IMR-90 (cell line): ENCODE measurements at regions not wholly inside any gene's neighbourhood (a gene's known extent, or its start where the extent isn't known, plus 50 kb on each side); places are given as distances from the start of the nearest gene placed in this dataset.

ENCODE experiments used
- ATAC-seq: fragments of 200-7000 bp; cut with Tn5 transposase; 2 replicates; pipeline ENCODE4 v1.9.1; 2020; ENCODE audit warnings: low read depth, mild to moderate bottlenecking, moderate library complexity
- BruUV-seq: library from RNA; stranded (reverse); fragments of 400-500 nt; replicated peaks from 2 replicates; lab custom pipeline; 2021; lab: Mats Ljungman, UMichigan
- CTCF ChIA-PET: fragments of 300-600 bp; formaldehyde crosslinking; extraction: SDS; loops from one replicate; lab custom pipeline; 2021; ENCODE audit warnings: antibody characterized with exemption; lab: Yijun Ruan, JAX
- POLR2A ChIA-PET: fragments of 300-600 bp; sonication (Branson Sonifier 250); formaldehyde crosslinking; loops from one replicate; lab custom pipeline; 2022; ENCODE audit warnings: antibody characterized with exemption; ENCODE audit not compliant: unreplicated experiment; lab: Charles Lee
- DNase-seq: peaks from one replicate; pipeline ENCODE4 v3.0.0; 2013
- H2AFZ ChIP-seq: replicated peaks from 2 replicates; pipeline ENCODE3; 2013; ENCODE audit warnings: low read length, mild to moderate bottlenecking; ENCODE audit not compliant: poor library complexity
- H2AK5ac ChIP-seq: 2 replicates; pipeline ENCODE4 v1.6.1; 2013; ENCODE audit warnings: low read depth, low read length, inconsistent platforms
- H2AK9ac ChIP-seq: replicated peaks from 2 replicates; pipeline ENCODE3; 2013; ENCODE audit warnings: mild to moderate bottlenecking, low read depth, low read length, moderate library complexity; ENCODE audit not compliant: poor library complexity
- H2BK120ac ChIP-seq: 2 replicates; pipeline ENCODE4 v1.6.1; 2013; ENCODE audit warnings: low read depth, low read length, inconsistent platforms
- H2BK15ac ChIP-seq: 3 replicates; pipeline ENCODE4 v1.6.1; 2013; ENCODE audit warnings: low read depth, low read length, inconsistent platforms
- H2BK20ac ChIP-seq: 2 replicates; pipeline ENCODE4 v1.6.1; 2013; ENCODE audit warnings: low read depth, mild to moderate bottlenecking, inconsistent platforms, low read length, moderate library complexity
- H2BK5ac ChIP-seq: 2 replicates; pipeline ENCODE4 v1.6.1; 2013; ENCODE audit warnings: mild to moderate bottlenecking, low read depth, low read length, inconsistent platforms; ENCODE audit not compliant: poor library complexity, severe bottlenecking
- H3K14ac ChIP-seq: replicated peaks from 2 replicates; pipeline ENCODE4 v1.6.1; 2013; ENCODE audit warnings: low read depth, low read length, inconsistent platforms
- H3K18ac ChIP-seq: 2 replicates; pipeline ENCODE4 v1.6.1; 2013; ENCODE audit warnings: low read depth, low read length, control low read depth
- H3K23ac ChIP-seq: 2 replicates; pipeline ENCODE4 v1.6.1; 2013; ENCODE audit warnings: low read depth, low read length, inconsistent platforms
- H3K27ac ChIP-seq: 2 replicates; pipeline ENCODE4 v1.5.1; 2013; ENCODE audit warnings: mild to moderate bottlenecking, control low read depth, low read length; ENCODE audit not compliant: insufficient read depth
- H3K27me3 ChIP-seq: 2 replicates; pipeline ENCODE4 v1.6.1; 2013; ENCODE audit warnings: low read length; ENCODE audit not compliant: control insufficient read depth, insufficient read depth
- H3K36me3 ChIP-seq: 2 replicates; pipeline ENCODE4 v1.6.1; 2013; ENCODE audit warnings: low read length, mixed read lengths; ENCODE audit not compliant: control insufficient read depth, insufficient read depth
- H3K4ac ChIP-seq: 2 replicates; pipeline ENCODE4 v1.6.1; 2013; ENCODE audit warnings: low read depth, low read length, inconsistent platforms
- H3K4me1 ChIP-seq: 2 replicates; pipeline ENCODE4 v1.6.1; 2013; ENCODE audit warnings: low read length, mixed read lengths; ENCODE audit not compliant: control insufficient read depth, insufficient read depth
- H3K4me2 ChIP-seq: 2 replicates; pipeline ENCODE4 v1.6.1; 2013; ENCODE audit warnings: low read depth, mild to moderate bottlenecking, control low read depth, low read length, moderate library complexity
- H3K4me3 ChIP-seq: 2 replicates; pipeline ENCODE4 v1.5.1; 2013; ENCODE audit warnings: low read depth, mild to moderate bottlenecking, control low read depth, low read length, moderate library complexity; ENCODE audit not compliant: insufficient read depth
- H3K56ac ChIP-seq: 2 replicates; pipeline ENCODE4 v1.6.1; 2013; ENCODE audit warnings: low read length, inconsistent platforms; ENCODE audit not compliant: insufficient read depth; ENCODE audit errors: extremely low read depth
- H3K79me1 ChIP-seq, 2 experiments: 2 replicates each; pipeline ENCODE4 v1.6.1; 2013; ENCODE audit warnings: low read length in 2 of 2, inconsistent platforms in 1 of 2, low read depth in 1 of 2
- H3K9ac ChIP-seq: 2 replicates; pipeline ENCODE4 v1.6.1; 2013; ENCODE audit warnings: low read depth, low read length, control low read depth
- H3K9me1 ChIP-seq: 2 replicates; pipeline ENCODE4 v1.6.1; 2013; ENCODE audit warnings: low read length, inconsistent platforms; ENCODE audit not compliant: insufficient read depth
- H3K9me3 ChIP-seq: 2 replicates; pipeline ENCODE4 v1.6.1; 2013; ENCODE audit warnings: low read length; ENCODE audit not compliant: control insufficient read depth, insufficient read depth
- H4K20me1 ChIP-seq: 2 replicates; pipeline ENCODE4 v1.6.1; 2013; ENCODE audit warnings: low read length, inconsistent platforms; ENCODE audit not compliant: insufficient read depth
- H4K5ac ChIP-seq: 2 replicates; pipeline ENCODE4 v1.6.1; 2013; ENCODE audit warnings: mild to moderate bottlenecking, low read depth, low read length, control low read depth
- H4K8ac ChIP-seq, 2 experiments: 2 replicates each; pipeline ENCODE4 v1.6.1; 2013; ENCODE audit warnings: low read depth in 2 of 2, low read length in 2 of 2, control low read depth in 1 of 2, inconsistent platforms in 1 of 2
- H4K91ac ChIP-seq: 2 replicates; pipeline ENCODE4 v1.6.1; 2013; ENCODE audit warnings: low read depth, low read length, inconsistent platforms; ENCODE audit not compliant: insufficient read depth
- BHLHE40 ChIP-seq: fragments of 150-350 bp; IDR thresholded peaks from 2 replicates; pipeline ENCODE4 v1.6.1; 2016; ENCODE audit warnings: mild to moderate bottlenecking, low read depth, low read length
- FOS ChIP-seq: fragments of 150-350 bp; IDR thresholded peaks from 2 replicates; pipeline ENCODE4 v1.6.1; 2016; ENCODE audit warnings: low read depth, low read length
- RFX5 ChIP-seq: IDR thresholded peaks from 2 replicates; pipeline ENCODE4 v1.8.0; 2012; ENCODE audit warnings: low read depth, mild to moderate bottlenecking, low read length, moderate library complexity
- WGBS, 2 experiments: methylation state at CpG; one replicate each; pipeline versions ENCODE4 v1.1.5 to v1.1.7; 2013; ENCODE audit warnings: missing lambda C conversion rate in 2 of 2; ENCODE audit not compliant: insufficient read length in 1 of 2; ENCODE audit errors: extremely low coverage in 2 of 2; 5-methylcytosine and 5-hydroxymethylcytosine counted together
- dilution Hi-C: fragments of 300-500 bp; cut with HindIII; formaldehyde crosslinking; loops from one replicate; pipeline ENCODE4 v1.14.3; 2018; ENCODE audit warnings: low sequenced_read_pairs; ENCODE audit not compliant: unreplicated experiment
- in situ Hi-C: fragments of 300-500 bp; cut with MboI; formaldehyde crosslinking; loops from 3 replicates; pipeline ENCODE4 v1.14.3; 2019; ENCODE audit warnings: low sequenced_read_pairs, inconsistent platforms, mixed read lengths
- intact Hi-C: fragments of 100-400 bp; cut with micrococcal nuclease; formaldehyde crosslinking; loops from 2 replicates; pipeline ENCODE4 v1.10.0; 2022
- TF ChIP-seq, protein P1 (sequence below): fragments of 150-350 bp; IDR thresholded peaks from 2 replicates; pipeline ENCODE4 v1.6.1; 2017; ENCODE audit warnings: mild to moderate bottlenecking, antibody characterized with exemption, low read length, low read depth

DNA sequence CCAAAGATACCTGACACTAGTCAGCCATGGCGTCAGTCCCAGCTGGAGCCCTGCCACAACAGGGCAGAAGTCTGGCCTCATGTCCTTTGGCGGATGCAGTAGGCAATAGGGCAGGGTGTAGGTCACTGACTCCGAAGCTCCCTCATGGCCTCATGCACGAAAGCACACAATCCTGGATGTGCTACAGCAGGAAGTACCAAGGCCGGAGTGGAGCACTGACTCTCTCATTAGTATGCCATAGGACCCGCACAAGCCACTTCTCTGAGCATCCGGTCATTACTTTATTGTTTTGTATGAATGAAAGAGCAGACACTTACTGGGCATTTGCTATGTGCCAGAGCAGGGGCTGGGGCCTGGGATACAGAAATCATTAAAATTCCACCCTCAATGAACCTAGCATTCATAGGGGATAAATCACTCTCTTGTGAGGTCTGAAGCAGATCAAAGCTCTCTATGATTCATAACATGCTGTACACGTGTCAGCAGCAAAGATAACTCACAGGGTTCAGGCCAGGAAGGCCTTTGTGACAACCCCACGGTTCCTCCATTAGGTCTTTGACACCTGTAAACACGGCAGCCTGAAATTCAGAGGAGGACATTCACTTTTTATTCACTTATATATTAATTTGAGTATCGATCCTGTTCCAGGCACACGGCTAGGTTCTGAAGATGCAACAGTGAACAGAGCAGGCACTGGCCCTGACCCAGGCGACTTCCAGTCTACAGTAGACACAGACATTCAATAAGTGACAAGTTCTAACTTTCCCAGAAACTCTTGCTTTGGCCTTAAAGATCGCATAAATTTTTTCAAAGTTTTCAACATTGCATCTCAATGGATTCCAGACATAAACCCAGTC lies 357.9 kb upstream of the USP24 start:
- ChIA-PET CTCF (no interaction called here), POLR2A (no interaction called here)
- no peaks in the 10 kb centered on the region for H3K9me3 ChIP-seq
- H2BK20ac ChIP-seq, result peak overlapping the region; percentile 84
- H4K20me1 ChIP-seq, result no peaks in the 10 kb centered on the region
- no peak overlapping the region for H2AFZ ChIP-seq
- H3K4me1 ChIP-seq, result peaks cover 6% of the 10 kb centered on the region
- H3K27ac ChIP-seq, result 0 out of 2 replicates have a peak overlapping the region, but pooled peaks have one; percentile 8
- no peak overlapping the region for H3K4me2 ChIP-seq
- H4K5ac ChIP-seq, result 0 out of 2 replicates have a peak overlapping the region, but pooled peaks have one; percentile 11
- H3K79me1 ChIP-seq, result no peaks in the 10 kb centered on the region
- H3K23ac ChIP-seq, result no peak overlapping the region; the same call in 1 of the 2 replicates
- H2AK9ac ChIP-seq, result peak overlapping the region; percentile 32
- H4K8ac ChIP-seq, result peak overlapping the region in 1 of 2 experiments; percentile 65; a peak in 2 of 4 replicates
- DNase-seq (peak; percentile 79), ATAC-seq (peak; percentile 76)
- no peak overlapping the region for H3K56ac ChIP-seq
- 97% methylated on average over 5 of the region's 14 CpGs; no CpG with 5 or more reads in 1 of the 2 experiments for WGBS, 2 experiments
- dilution Hi-C loops, result no loop called here
- in situ Hi-C loops, result no loop called here
- H2AK5ac ChIP-seq, result peak overlapping the region; percentile 96
- no peak overlapping the region for H3K4me3 ChIP-seq
- peak overlapping the region; percentile 61 for H2BK120ac ChIP-seq
- H3K18ac ChIP-seq, result peak overlapping the region; percentile 30
- no peak overlapping the region; the same call in 1 of the 2 replicates for H3K9ac ChIP-seq
- no peaks in the 10 kb centered on the region for H3K36me3 ChIP-seq
- intact Hi-C loops, result no loop called here
- H3K14ac ChIP-seq, result peak overlapping the region; percentile 69
- peak overlapping the region; percentile 63 for H4K91ac ChIP-seq
- peak overlapping the region; percentile 17; the same call in 2 of the 3 replicates for H2BK15ac ChIP-seq
- H2BK5ac ChIP-seq, result peak overlapping the region; percentile 62
- H3K9me1 ChIP-seq, result peaks cover 11% of the 10 kb centered on the region
- 0 out of 2 replicates have a peak, but pooled peaks have one; percentile 36 for TF ChIP-seq FOS
- TF ChIP-seq BHLHE40, result peak; percentile 92
- TF ChIP-seq, protein P1, sequence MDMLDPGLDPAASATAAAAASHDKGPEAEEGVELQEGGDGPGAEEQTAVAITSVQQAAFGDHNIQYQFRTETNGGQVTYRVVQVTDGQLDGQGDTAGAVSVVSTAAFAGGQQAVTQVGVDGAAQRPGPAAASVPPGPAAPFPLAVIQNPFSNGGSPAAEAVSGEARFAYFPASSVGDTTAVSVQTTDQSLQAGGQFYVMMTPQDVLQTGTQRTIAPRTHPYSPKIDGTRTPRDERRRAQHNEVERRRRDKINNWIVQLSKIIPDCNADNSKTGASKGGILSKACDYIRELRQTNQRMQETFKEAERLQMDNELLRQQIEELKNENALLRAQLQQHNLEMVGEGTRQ, result peak; percentile 30; the same call in 1 of the 2 replicates
- TF ChIP-seq RFX5, result no peak
- H3K27me3 ChIP-seq, result no peaks in the 10 kb centered on the region
- H3K4ac ChIP-seq, result peak overlapping the region; percentile 77
- no TSS peak for BruUV-seq
